ENCODE measurements at regions not wholly inside any gene's neighbourhood (a gene's known extent, or its start where the extent isn't known, plus 50 kb on each side); places are given as distances from the start of the nearest gene placed in this dataset.

GRCh38 chr2:57937456-57937855, 109.2 kb upstream of the VRK2 start:
- TF ChIP-seq CTCF (IDR thresholded peaks at IDR 0.05; ENCODE audit: poor library complexity): no peak
- TF ChIP-seq EZH2phosphoT487 (IDR thresholded peaks at IDR 0.05; ENCODE audit: low read depth, severe bottlenecking, unreplicated experiment): no peak
- TF ChIP-seq EZH2 (IDR thresholded peaks at IDR 0.05; ENCODE audit: borderline replicate concordance): no peak

Measured in hepatocyte (in vitro differentiated cells).